Glutamatergic neuron (in vitro differentiated cells): ENCODE measurements at regions not wholly inside any gene's neighbourhood (a gene's known extent, or its start where the extent isn't known, plus 50 kb on each side); places are given as distances from the start of the nearest gene placed in this dataset.

Experiments
- DNase-seq: peaks from one replicate; pipeline ENCODE4 v3.0.0; 2022
- H3K27ac Mint-ChIP-seq: one replicate; pipeline ENCODE4 v1.8.0; 2020; ENCODE audit warnings: mild to moderate bottlenecking, mixed read lengths, inconsistent platforms; ENCODE audit not compliant: unreplicated experiment
- H3K27me3 Mint-ChIP-seq: one replicate; pipeline ENCODE4 v1.8.0; 2020; ENCODE audit warnings: mild to moderate bottlenecking, moderate library complexity, mixed read lengths, inconsistent platforms; ENCODE audit not compliant: unreplicated experiment
- H3K36me3 Mint-ChIP-seq: one replicate; pipeline ENCODE4 v1.8.0; 2020; ENCODE audit warnings: mild to moderate bottlenecking, mixed read lengths, inconsistent platforms; ENCODE audit not compliant: unreplicated experiment
- H3K4me1 Mint-ChIP-seq: one replicate; pipeline ENCODE4 v1.8.0; 2020; ENCODE audit warnings: mild to moderate bottlenecking, low read depth, mixed read lengths, inconsistent platforms; ENCODE audit not compliant: unreplicated experiment
- H3K4me3 Mint-ChIP-seq: one replicate; pipeline ENCODE4 v1.8.0; 2020; ENCODE audit warnings: mild to moderate bottlenecking, mixed read lengths, inconsistent platforms; ENCODE audit not compliant: unreplicated experiment
- H3K9me3 Mint-ChIP-seq: one replicate; pipeline ENCODE4 v1.8.0; 2020; ENCODE audit warnings: mild to moderate bottlenecking, moderate library complexity, mixed read lengths, inconsistent platforms; ENCODE audit not compliant: unreplicated experiment
- TF ChIP-seq, protein P1 (sequence below): fragments of 200-600 bp; sonication (generic); IDR thresholded peaks from one replicate; pipeline ENCODE4 v1.5.0; 2021; ENCODE audit not compliant: partially characterized antibody, unreplicated experiment

- H3K9me3 Mint-ChIP-seq, result no peaks in the 10 kb centered on the region
- no peak for DNase-seq
- peaks cover 3% of the 10 kb centered on the region for H3K4me1 Mint-ChIP-seq
- peaks cover 2% of the 10 kb centered on the region for H3K27me3 Mint-ChIP-seq
- no peak overlapping the region for H3K27ac Mint-ChIP-seq
- no peak overlapping the region for H3K4me3 Mint-ChIP-seq
- no peaks in the 10 kb centered on the region for H3K36me3 Mint-ChIP-seq
- TF ChIP-seq, protein P1, sequence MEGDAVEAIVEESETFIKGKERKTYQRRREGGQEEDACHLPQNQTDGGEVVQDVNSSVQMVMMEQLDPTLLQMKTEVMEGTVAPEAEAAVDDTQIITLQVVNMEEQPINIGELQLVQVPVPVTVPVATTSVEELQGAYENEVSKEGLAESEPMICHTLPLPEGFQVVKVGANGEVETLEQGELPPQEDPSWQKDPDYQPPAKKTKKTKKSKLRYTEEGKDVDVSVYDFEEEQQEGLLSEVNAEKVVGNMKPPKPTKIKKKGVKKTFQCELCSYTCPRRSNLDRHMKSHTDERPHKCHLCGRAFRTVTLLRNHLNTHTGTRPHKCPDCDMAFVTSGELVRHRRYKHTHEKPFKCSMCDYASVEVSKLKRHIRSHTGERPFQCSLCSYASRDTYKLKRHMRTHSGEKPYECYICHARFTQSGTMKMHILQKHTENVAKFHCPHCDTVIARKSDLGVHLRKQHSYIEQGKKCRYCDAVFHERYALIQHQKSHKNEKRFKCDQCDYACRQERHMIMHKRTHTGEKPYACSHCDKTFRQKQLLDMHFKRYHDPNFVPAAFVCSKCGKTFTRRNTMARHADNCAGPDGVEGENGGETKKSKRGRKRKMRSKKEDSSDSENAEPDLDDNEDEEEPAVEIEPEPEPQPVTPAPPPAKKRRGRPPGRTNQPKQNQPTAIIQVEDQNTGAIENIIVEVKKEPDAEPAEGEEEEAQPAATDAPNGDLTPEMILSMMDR, result no peak
These were observed 272.1 kb downstream of the FAM76B start for GRCh38 chr11:95517453-95517852.

DNA sequence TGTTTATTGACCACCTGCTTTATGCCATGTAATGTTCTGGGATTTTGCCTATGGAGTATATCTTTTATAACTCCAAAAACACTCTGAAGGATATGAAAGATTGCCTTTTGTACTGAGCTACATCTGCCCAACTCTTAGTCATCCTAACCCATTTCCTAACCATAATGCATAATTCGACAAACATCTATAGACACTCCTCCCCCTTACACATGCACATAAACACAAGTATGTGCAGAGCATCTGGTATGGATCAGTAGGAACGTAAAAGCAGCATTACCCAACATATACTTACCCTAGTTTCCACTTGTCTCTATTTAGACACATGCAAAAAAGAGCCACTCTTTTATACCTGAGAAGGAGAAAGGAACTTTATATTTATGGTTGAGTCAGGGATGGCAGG, 272.8 kb downstream of the FAM76B start:
- TF ChIP-seq, protein P1, result no peak
- H3K27me3 Mint-ChIP-seq, result peaks cover 2% of the 10 kb centered on the region
- no peak for DNase-seq
- H3K4me3 Mint-ChIP-seq, result no peak overlapping the region
- no peak overlapping the region for H3K27ac Mint-ChIP-seq
- H3K9me3 Mint-ChIP-seq, result no peaks in the 10 kb centered on the region
- H3K4me1 Mint-ChIP-seq, result peaks cover 3% of the 10 kb centered on the region
- no peaks in the 10 kb centered on the region for H3K36me3 Mint-ChIP-seq

DNA sequence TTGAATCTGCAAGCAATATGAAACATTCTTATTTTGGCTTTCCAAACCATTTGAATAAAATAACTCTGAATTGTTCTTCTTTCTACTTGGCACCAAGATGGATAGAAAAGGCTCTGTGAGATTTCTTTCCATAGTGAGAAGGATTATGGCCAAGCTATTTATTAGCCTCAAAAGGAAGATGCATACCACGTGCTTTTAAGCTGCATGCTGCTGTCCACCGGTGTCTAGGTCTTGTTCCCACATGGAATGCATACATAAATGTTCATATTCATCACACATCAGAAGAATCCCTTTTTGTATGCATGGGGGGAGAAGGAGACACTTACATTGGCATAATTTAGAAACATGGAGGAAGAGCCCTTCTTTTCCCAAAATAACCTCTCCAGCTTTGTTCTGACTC, 273.4 kb downstream of the FAM76B start:
- no peak for DNase-seq
- Mint-ChIP-seq H3K27ac (no peak overlapping the region), H3K27me3 (peaks cover 2% of the 10 kb centered on the region), H3K4me1 (peaks cover 3% of the 10 kb centered on the region), H3K4me3 (no peak overlapping the region), H3K9me3 (no peaks in the 10 kb centered on the region), H3K36me3 (no peaks in the 10 kb centered on the region)
- TF ChIP-seq, protein P1, result no peak

- TF ChIP-seq, protein P1, result no peak
- Mint-ChIP-seq H3K27ac (no peak overlapping the region), H3K36me3 (no peaks in the 10 kb centered on the region), H3K27me3 (peaks cover 2% of the 10 kb centered on the region), H3K9me3 (no peaks in the 10 kb centered on the region), H3K4me3 (no peak overlapping the region), H3K4me1 (peaks cover 3% of the 10 kb centered on the region)
- no peak for DNase-seq
These were observed 274.2 kb downstream of the FAM76B start for GRCh38 chr11:95515371-95515770.

- no peak overlapping the region for H3K27ac Mint-ChIP-seq
- DNase-seq, result no peak
- TF ChIP-seq, protein P1, result no peak
- H3K27me3 Mint-ChIP-seq, result peaks cover 2% of the 10 kb centered on the region
- H3K9me3 Mint-ChIP-seq, result no peaks in the 10 kb centered on the region
- peaks cover 3% of the 10 kb centered on the region for H3K4me1 Mint-ChIP-seq
- H3K36me3 Mint-ChIP-seq, result no peaks in the 10 kb centered on the region
- H3K4me3 Mint-ChIP-seq, result no peak overlapping the region
These were observed 275.0 kb downstream of the FAM76B start for GRCh38 chr11:95514416-95515110.
